ENCODE measurements at regions not wholly inside any gene's neighbourhood (a gene's known extent, or its start where the extent isn't known, plus 50 kb on each side); places are given as distances from the start of the nearest gene placed in this dataset.

- Histone ChIP-seq H3K36me3 (ENCODE audit: control insufficient read depth, insufficient read depth, low read length, severe bottlenecking) (no peaks in the 10 kb centered on the region), H3K27me3 (replicated peaks; ENCODE audit: control insufficient read depth, insufficient read depth, low read length) (no peaks in the 10 kb centered on the region), H3K4me3 (ENCODE audit: low read length) (no peak overlapping the region), H3K9ac (ENCODE audit: low read length) (no peak overlapping the region), H3K9me3 (ENCODE audit: control insufficient read depth, low read length) (no peaks in the 10 kb centered on the region), H3K4me1 (ENCODE audit: control insufficient read depth, insufficient read depth, low read length) (no peaks in the 10 kb centered on the region)
- peak; percentile 80 for DNase-seq (ENCODE audit: low read depth)
These were observed 130.1 kb upstream of the RARB start for GRCh38 chr3:25297667-25298585.

DNA sequence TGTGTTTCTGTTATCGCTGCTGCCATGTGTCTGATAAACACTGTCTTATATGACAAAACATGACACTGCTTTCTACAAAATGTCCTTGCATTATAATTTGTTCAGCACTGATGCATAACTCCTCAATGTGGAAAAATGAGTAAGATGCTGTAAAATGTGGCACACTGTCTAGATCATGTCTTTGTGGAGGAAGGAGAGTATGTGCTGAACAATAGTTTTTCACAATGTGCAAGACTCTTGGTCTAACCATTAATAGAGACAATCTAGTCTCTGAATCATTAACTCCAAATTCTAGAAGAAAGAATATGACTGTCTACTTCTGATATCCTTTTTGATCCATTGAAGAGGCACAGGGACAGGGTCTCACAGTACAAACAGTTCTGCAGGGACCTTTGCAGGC, 127.9 kb upstream of the RARB start:
- Histone ChIP-seq H3K27me3 (replicated peaks; ENCODE audit: control insufficient read depth, insufficient read depth, low read length) (no peaks in the 10 kb centered on the region), H3K36me3 (ENCODE audit: control insufficient read depth, insufficient read depth, low read length, severe bottlenecking) (no peaks in the 10 kb centered on the region), H3K4me1 (ENCODE audit: control insufficient read depth, insufficient read depth, low read length) (no peaks in the 10 kb centered on the region), H3K9me3 (ENCODE audit: control insufficient read depth, low read length) (no peaks in the 10 kb centered on the region), H3K4me3 (ENCODE audit: low read length) (no peak overlapping the region), H3K9ac (ENCODE audit: low read length) (no peak overlapping the region)
- DNase-seq (ENCODE audit: low read depth) = no peak

DNA sequence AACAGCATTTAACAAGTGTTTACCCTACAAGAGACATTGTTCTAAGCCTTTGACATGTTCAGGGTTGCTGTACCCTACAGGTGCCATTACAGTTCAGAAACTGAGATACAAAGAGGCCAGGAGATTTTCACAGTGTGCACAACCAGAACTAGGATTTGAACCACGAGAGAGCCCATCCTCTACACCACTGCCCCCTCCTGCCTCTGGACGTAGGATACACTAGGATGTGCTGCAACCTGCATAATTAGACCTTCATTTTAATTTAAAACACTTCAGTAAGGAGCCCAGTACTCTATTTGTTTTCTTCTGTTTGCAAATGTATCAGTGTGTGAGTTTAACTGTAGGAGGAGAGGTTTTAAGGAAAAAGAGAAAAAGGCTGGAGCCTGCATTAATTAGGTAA, 123.1 kb upstream of the RARB start:
- Histone ChIP-seq H3K4me3 (ENCODE audit: low read length) (no peak overlapping the region), H3K4me1 (ENCODE audit: control insufficient read depth, insufficient read depth, low read length) (no peaks in the 10 kb centered on the region), H3K9me3 (ENCODE audit: control insufficient read depth, low read length) (no peaks in the 10 kb centered on the region), H3K27me3 (replicated peaks; ENCODE audit: control insufficient read depth, insufficient read depth, low read length) (no peaks in the 10 kb centered on the region), H3K36me3 (ENCODE audit: control insufficient read depth, insufficient read depth, low read length, severe bottlenecking) (no peaks in the 10 kb centered on the region), H3K9ac (ENCODE audit: low read length) (no peak overlapping the region)
- DNase-seq (ENCODE audit: low read depth) = no peak

- Histone ChIP-seq H3K4me1 (ENCODE audit: control insufficient read depth, insufficient read depth, low read length) (no peaks in the 10 kb centered on the region), H3K9ac (ENCODE audit: low read length) (no peak overlapping the region)
These were observed 122.0 kb upstream of the RARB start for GRCh38 chr3:25306066-25306465.

DNA sequence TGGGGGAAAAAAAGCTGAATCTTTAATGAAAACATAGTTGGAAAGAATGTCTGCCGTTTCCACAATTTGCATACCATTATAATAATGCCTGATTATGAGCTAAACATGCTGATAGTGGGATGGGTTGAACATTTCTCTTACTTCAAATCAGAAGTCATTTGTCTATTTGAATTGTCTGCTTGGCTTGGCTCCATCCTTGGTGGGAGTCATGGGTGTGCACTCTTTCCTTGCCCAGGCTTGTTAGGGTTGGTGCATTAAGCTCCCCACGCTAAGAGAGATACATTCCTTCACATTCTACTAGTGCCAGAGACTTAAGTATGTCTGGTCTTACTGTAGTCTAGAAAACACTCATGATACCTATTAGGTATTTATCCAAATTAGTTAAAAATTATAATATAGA, 121.4 kb upstream of the RARB start:
- Histone ChIP-seq H3K9me3 (ENCODE audit: control insufficient read depth, low read length) (no peaks in the 10 kb centered on the region), H3K36me3 (ENCODE audit: control insufficient read depth, insufficient read depth, low read length, severe bottlenecking) (no peaks in the 10 kb centered on the region), H3K9ac (ENCODE audit: low read length) (no peak overlapping the region), H3K4me1 (ENCODE audit: control insufficient read depth, insufficient read depth, low read length) (no peaks in the 10 kb centered on the region), H3K27me3 (replicated peaks; ENCODE audit: control insufficient read depth, insufficient read depth, low read length) (no peaks in the 10 kb centered on the region), H3K4me3 (ENCODE audit: low read length) (no peak overlapping the region)
- no peak for DNase-seq (ENCODE audit: low read depth)

More at GRCh38 chr3:25306066-25306465, 122.0 kb upstream of the RARB start:
- Histone ChIP-seq H3K27me3 (replicated peaks; ENCODE audit: control insufficient read depth, insufficient read depth, low read length) (no peaks in the 10 kb centered on the region), H3K9me3 (ENCODE audit: control insufficient read depth, low read length) (no peaks in the 10 kb centered on the region), H3K36me3 (ENCODE audit: control insufficient read depth, insufficient read depth, low read length, severe bottlenecking) (no peaks in the 10 kb centered on the region), H3K4me3 (ENCODE audit: low read length) (no peak overlapping the region)
- no peak for DNase-seq (ENCODE audit: low read depth)

- Histone ChIP-seq H3K27me3 (replicated peaks; ENCODE audit: control insufficient read depth, insufficient read depth, low read length) (no peaks in the 10 kb centered on the region), H3K36me3 (ENCODE audit: control insufficient read depth, insufficient read depth, low read length, severe bottlenecking) (no peaks in the 10 kb centered on the region), H3K9me3 (ENCODE audit: control insufficient read depth, low read length) (no peaks in the 10 kb centered on the region), H3K9ac (ENCODE audit: low read length) (no peak overlapping the region), H3K4me3 (ENCODE audit: low read length) (no peak overlapping the region), H3K4me1 (ENCODE audit: control insufficient read depth, insufficient read depth, low read length) (no peaks in the 10 kb centered on the region)
- peak; percentile 69 for DNase-seq (ENCODE audit: low read depth)
These were observed 114.8 kb upstream of the RARB start for GRCh38 chr3:25313286-25313685.

- H3K4me3 ChIP-seq (ENCODE audit: low read length) = no peak overlapping the region
- H3K9me3 ChIP-seq (ENCODE audit: control insufficient read depth, low read length) = peaks cover 4% of the 10 kb centered on the region
- H3K4me1 ChIP-seq (ENCODE audit: control insufficient read depth, insufficient read depth, low read length) = no peaks in the 10 kb centered on the region
- DNase-seq (ENCODE audit: low read depth) = no peak
- H3K27me3 ChIP-seq (replicated peaks; ENCODE audit: control insufficient read depth, insufficient read depth, low read length) = no peaks in the 10 kb centered on the region
- no peak overlapping the region for H3K9ac ChIP-seq (ENCODE audit: low read length)
- H3K36me3 ChIP-seq (ENCODE audit: control insufficient read depth, insufficient read depth, low read length, severe bottlenecking) = no peaks in the 10 kb centered on the region
These were observed 103.0 kb upstream of the RARB start for GRCh38 chr3:25324954-25325655.

- Histone ChIP-seq H3K36me3 (ENCODE audit: control insufficient read depth, insufficient read depth, low read length, severe bottlenecking) (no peaks in the 10 kb centered on the region), H3K4me3 (ENCODE audit: low read length) (no peak overlapping the region), H3K4me1 (ENCODE audit: control insufficient read depth, insufficient read depth, low read length) (no peaks in the 10 kb centered on the region), H3K27me3 (replicated peaks; ENCODE audit: control insufficient read depth, insufficient read depth, low read length) (no peaks in the 10 kb centered on the region), H3K9ac (ENCODE audit: low read length) (no peak overlapping the region), H3K9me3 (ENCODE audit: control insufficient read depth, low read length) (no peaks in the 10 kb centered on the region)
- no peak for DNase-seq (ENCODE audit: low read depth)
These were observed 92.7 kb upstream of the RARB start for GRCh38 chr3:25335356-25335755.

GRCh38 chr3:25338158-25338725, 89.8 kb upstream of the RARB start:
- peak; percentile 29 for DNase-seq (ENCODE audit: low read depth)
- H3K9ac ChIP-seq (ENCODE audit: low read length) = no peak overlapping the region
- H3K36me3 ChIP-seq (ENCODE audit: control insufficient read depth, insufficient read depth, low read length, severe bottlenecking) = no peaks in the 10 kb centered on the region
- no peaks in the 10 kb centered on the region for H3K9me3 ChIP-seq (ENCODE audit: control insufficient read depth, low read length)
- H3K4me3 ChIP-seq (ENCODE audit: low read length) = no peak overlapping the region
- H3K27me3 ChIP-seq (replicated peaks; ENCODE audit: control insufficient read depth, insufficient read depth, low read length) = peaks cover 11% of the 10 kb centered on the region
- no peaks in the 10 kb centered on the region for H3K4me1 ChIP-seq (ENCODE audit: control insufficient read depth, insufficient read depth, low read length)

DNA sequence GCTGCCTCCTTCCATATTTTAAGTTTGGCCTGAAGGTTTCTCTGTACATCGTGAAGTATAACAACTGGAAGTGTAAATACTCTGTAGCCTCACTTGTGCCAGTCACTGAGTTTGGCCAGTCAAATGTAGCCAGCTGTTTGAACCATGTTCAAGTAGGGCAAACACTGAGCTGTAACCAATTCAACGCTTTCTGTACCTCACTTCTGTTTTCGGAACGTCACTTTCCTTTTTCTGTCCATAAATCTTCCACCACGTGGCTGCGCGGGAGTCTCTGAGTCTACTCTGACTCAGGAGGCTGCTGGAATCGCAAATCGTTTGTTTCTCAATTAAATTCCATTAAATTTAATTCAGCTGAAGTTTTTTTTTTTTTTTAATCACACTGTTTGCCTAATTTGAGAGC, 88.8 kb upstream of the RARB start:
- no peak for DNase-seq (ENCODE audit: low read depth)

GRCh38 chr3:25344670-25345069, 83.4 kb upstream of the RARB start:
- Histone ChIP-seq H3K9ac (ENCODE audit: low read length) (no peak overlapping the region), H3K9me3 (ENCODE audit: control insufficient read depth, low read length) (no peaks in the 10 kb centered on the region), H3K27me3 (replicated peaks; ENCODE audit: control insufficient read depth, insufficient read depth, low read length) (peaks cover 11% of the 10 kb centered on the region), H3K4me1 (ENCODE audit: control insufficient read depth, insufficient read depth, low read length) (no peaks in the 10 kb centered on the region), H3K4me3 (ENCODE audit: low read length) (no peak overlapping the region), H3K36me3 (ENCODE audit: control insufficient read depth, insufficient read depth, low read length, severe bottlenecking) (no peaks in the 10 kb centered on the region)
- DNase-seq (ENCODE audit: low read depth) = no peak

More for the DNA sequence above, 88.8 kb upstream of the RARB start:
- Histone ChIP-seq H3K27me3 (replicated peaks; ENCODE audit: control insufficient read depth, insufficient read depth, low read length) (peaks cover 11% of the 10 kb centered on the region), H3K9ac (ENCODE audit: low read length) (no peak overlapping the region), H3K9me3 (ENCODE audit: control insufficient read depth, low read length) (no peaks in the 10 kb centered on the region), H3K4me1 (ENCODE audit: control insufficient read depth, insufficient read depth, low read length) (no peaks in the 10 kb centered on the region), H3K4me3 (ENCODE audit: low read length) (no peak overlapping the region), H3K36me3 (ENCODE audit: control insufficient read depth, insufficient read depth, low read length, severe bottlenecking) (no peaks in the 10 kb centered on the region)
